Skeletal muscle satellite cell (primary cell): ENCODE measurements at regions not wholly inside any gene's neighbourhood (a gene's known extent, or its start where the extent isn't known, plus 50 kb on each side); places are given as distances from the start of the nearest gene placed in this dataset.
"Not testable (repeated sequence)": the region's sequence is repeated elsewhere in the genome, so short reads cannot be mapped to it uniquely, and the experiment has no call there.

Experiments
- H3K27me3 ChIP-seq: 2 replicates; pipeline ENCODE4 v1.7.0; 2013; ENCODE audit warnings: low read length; ENCODE audit not compliant: control insufficient read depth, insufficient read depth
- H3K36me3 ChIP-seq: 2 replicates; pipeline ENCODE4 v1.7.0; 2013; ENCODE audit warnings: mild to moderate bottlenecking, control low read depth, low read length; ENCODE audit not compliant: insufficient read depth
- H3K4me1 ChIP-seq: 2 replicates; pipeline ENCODE4 v1.7.0; 2013; ENCODE audit warnings: low read length; ENCODE audit not compliant: control insufficient read depth, insufficient read depth
- H3K4me2 ChIP-seq: 2 replicates; pipeline ENCODE4 v1.7.0; 2013; ENCODE audit warnings: mild to moderate bottlenecking, low read length
- H3K4me3 ChIP-seq: 2 replicates; pipeline ENCODE4 v1.7.0; 2013; ENCODE audit warnings: low read length
- H3K9ac ChIP-seq: 2 replicates; pipeline ENCODE4 v1.7.0; 2013; ENCODE audit warnings: mild to moderate bottlenecking, low read depth, low read length, moderate library complexity
- H3K9me3 ChIP-seq: replicated peaks from 2 replicates; pipeline ENCODE4 v1.7.0; 2013; ENCODE audit warnings: mild to moderate bottlenecking, control low read depth, low read length

- H3K36me3 ChIP-seq, result peaks cover 14% of the 10 kb centered on the region
- not testable (repeated sequence) for H3K9ac ChIP-seq
These were observed 74.8 kb downstream of the DOP1B start for GRCh38 chr21:36231444-36231843.

GRCh38 chr21:36232641-36233040, 76.0 kb downstream of the DOP1B start:
- Histone ChIP-seq H3K4me2 (no peak overlapping the region), H3K36me3 (peaks cover 14% of the 10 kb centered on the region)

More at GRCh38 chr21:36231444-36231843, 74.8 kb downstream of the DOP1B start:
- H3K4me3 ChIP-seq, H3K9me3 ChIP-seq, H3K4me1 ChIP-seq, H3K27me3 ChIP-seq, H3K4me2 ChIP-seq: not testable (repeated sequence)

GRCh38 chr21:36235058-36235582, 78.5 kb downstream of the DOP1B start:
- Histone ChIP-seq H3K27me3 (no peaks in the 10 kb centered on the region), H3K9me3 (no peaks in the 10 kb centered on the region), H3K9ac (no peak overlapping the region), H3K4me3 (no peak overlapping the region), H3K36me3 (peaks cover 12% of the 10 kb centered on the region), H3K4me2 (no peak overlapping the region), H3K4me1 (no peaks in the 10 kb centered on the region)

More at GRCh38 chr21:36232641-36233040, 76.0 kb downstream of the DOP1B start:
- H3K4me3 ChIP-seq, result no peak overlapping the region
- no peak overlapping the region for H3K9ac ChIP-seq
- H3K9me3 ChIP-seq, result no peaks in the 10 kb centered on the region
- no peaks in the 10 kb centered on the region for H3K4me1 ChIP-seq
- no peaks in the 10 kb centered on the region for H3K27me3 ChIP-seq

GRCh38 chr21:36236052-36236730, 79.6 kb downstream of the DOP1B start:
- no peaks in the 10 kb centered on the region for H3K9me3 ChIP-seq
- no peak overlapping the region for H3K4me2 ChIP-seq
- H3K4me1 ChIP-seq, result no peaks in the 10 kb centered on the region
- peaks cover 4% of the 10 kb centered on the region for H3K36me3 ChIP-seq
- H3K4me3 ChIP-seq, result no peak overlapping the region
- no peaks in the 10 kb centered on the region for H3K27me3 ChIP-seq
- H3K9ac ChIP-seq, result no peak overlapping the region

GRCh38 chr21:36237441-36237840, 80.8 kb downstream of the DOP1B start:
- Histone ChIP-seq H3K4me1 (no peaks in the 10 kb centered on the region), H3K4me2 (no peak overlapping the region), H3K36me3 (peaks cover 2% of the 10 kb centered on the region), H3K9me3 (no peaks in the 10 kb centered on the region), H3K27me3 (no peaks in the 10 kb centered on the region), H3K9ac (no peak overlapping the region), H3K4me3 (no peak overlapping the region)

GRCh38 chr21:36239585-36239984, 80.4 kb upstream of the MORC3 start:
- Histone ChIP-seq H3K9ac (no peak overlapping the region), H3K9me3 (no peaks in the 10 kb centered on the region), H3K4me3 (no peak overlapping the region), H3K27me3 (no peaks in the 10 kb centered on the region), H3K36me3 (no peaks in the 10 kb centered on the region), H3K4me2 (no peak overlapping the region), H3K4me1 (no peaks in the 10 kb centered on the region)

GRCh38 chr21:36241717-36242116, 78.3 kb upstream of the MORC3 start:
- Histone ChIP-seq H3K27me3 (no peaks in the 10 kb centered on the region), H3K9ac (no peak overlapping the region), H3K36me3 (peaks cover 14% of the 10 kb centered on the region), H3K9me3 (no peaks in the 10 kb centered on the region), H3K4me1 (peaks cover 10% of the 10 kb centered on the region), H3K4me2 (no peak overlapping the region), H3K4me3 (no peak overlapping the region)

- H3K9ac ChIP-seq, result no peak overlapping the region
- no peaks in the 10 kb centered on the region for H3K9me3 ChIP-seq
- no peak overlapping the region for H3K4me3 ChIP-seq
- H3K4me1 ChIP-seq, result peaks cover 22% of the 10 kb centered on the region
- no peaks in the 10 kb centered on the region for H3K27me3 ChIP-seq
- H3K4me2 ChIP-seq, result no peak overlapping the region
- H3K36me3 ChIP-seq, result peaks cover 25% of the 10 kb centered on the region
These were observed 74.9 kb upstream of the MORC3 start for GRCh38 chr21:36245115-36245514.

GRCh38 chr21:36245649-36246048, 74.3 kb upstream of the MORC3 start:
- Histone ChIP-seq H3K27me3 (no peaks in the 10 kb centered on the region), H3K4me3 (no peak overlapping the region), H3K4me1 (peaks cover 22% of the 10 kb centered on the region), H3K4me2 (no peak overlapping the region), H3K9ac (no peak overlapping the region), H3K36me3 (peaks cover 27% of the 10 kb centered on the region), H3K9me3 (no peaks in the 10 kb centered on the region)

GRCh38 chr21:36246080-36246631, 73.8 kb upstream of the MORC3 start:
- no peaks in the 10 kb centered on the region for H3K27me3 ChIP-seq
- no peak overlapping the region for H3K4me2 ChIP-seq
- peaks cover 30% of the 10 kb centered on the region for H3K36me3 ChIP-seq
- H3K9me3 ChIP-seq, result no peaks in the 10 kb centered on the region
- no peak overlapping the region for H3K9ac ChIP-seq
- H3K4me3 ChIP-seq, result no peak overlapping the region
- peaks cover 22% of the 10 kb centered on the region for H3K4me1 ChIP-seq

GRCh38 chr21:36247316-36248010, 72.5 kb upstream of the MORC3 start:
- H3K4me3 ChIP-seq, result no peak overlapping the region
- H3K4me1 ChIP-seq, result peaks cover 22% of the 10 kb centered on the region
- H3K36me3 ChIP-seq, result peaks cover 30% of the 10 kb centered on the region
- H3K9me3 ChIP-seq, result no peaks in the 10 kb centered on the region
- no peak overlapping the region for H3K4me2 ChIP-seq
- no peak overlapping the region for H3K9ac ChIP-seq
- no peaks in the 10 kb centered on the region for H3K27me3 ChIP-seq
